Panc1 (cell line): ENCODE measurements at regions not wholly inside any gene's neighbourhood (a gene's known extent, or its start where the extent isn't known, plus 50 kb on each side); places are given as distances from the start of the nearest gene placed in this dataset.
"Not testable (repeated sequence)": the region's sequence is repeated elsewhere in the genome, so short reads cannot be mapped to it uniquely, and the experiment has no call there.

Source experiments
- ATAC-seq: fragments of 200-7000 bp; cut with Tn5 transposase; 2 replicates; pipeline ENCODE4 v1.9.1; 2020; ENCODE audit warnings: mild to moderate bottlenecking, moderate library complexity
- BruUV-seq: library from RNA; stranded (reverse); fragments of 400-500 nt; replicated peaks from 2 replicates; lab custom pipeline; 2021; lab: Mats Ljungman, UMichigan
- CTCF ChIA-PET: fragments of 300-600 bp; sonication (Branson Sonifier 250); formaldehyde crosslinking; loops from one replicate; lab custom pipeline; 2022; ENCODE audit warnings: antibody characterized with exemption; lab: Charles Lee
- POLR2A ChIA-PET: fragments of 300-600 bp; sonication (Branson Sonifier 250); formaldehyde crosslinking; loops from one replicate; lab custom pipeline; 2022; ENCODE audit warnings: antibody characterized with exemption; lab: Charles Lee
- DNase-seq: peaks from one replicate; pipeline ENCODE4 v3.0.0-alpha.2; 2010; ENCODE audit warnings: low read depth, low spot score
- H3K27ac ChIP-seq: 2 replicates; pipeline ENCODE4 v1.5.1; 2011; ENCODE audit warnings: mild to moderate bottlenecking, low read length, inconsistent platforms
- H3K27me3 ChIP-seq: fragments of 200-500 bp; sonication (Bioruptor generic); 2 replicates; pipeline ENCODE4 v1.6.0; 2014; ENCODE audit warnings: low read length, inconsistent platforms; ENCODE audit not compliant: control insufficient read depth, insufficient read depth
- H3K36me3 ChIP-seq: fragments of 200-500 bp; sonication (Bioruptor generic); 2 replicates; pipeline ENCODE4 v1.5.1; 2014; ENCODE audit warnings: inconsistent platforms, mild to moderate bottlenecking, low read length, moderate library complexity; ENCODE audit not compliant: control insufficient read depth, insufficient read depth
- H3K4me1 ChIP-seq: 2 replicates; pipeline ENCODE4 v1.5.1; 2011; ENCODE audit warnings: inconsistent platforms, mild to moderate bottlenecking, low read length, moderate library complexity; ENCODE audit not compliant: control insufficient read depth, insufficient read depth
- H3K4me3 ChIP-seq, 2 experiments: 2 replicates each; pipeline ENCODE4 v1.5.1; 2011 to 2012; ENCODE audit warnings: low read depth in 2 of 2, low read length in 2 of 2, mild to moderate bottlenecking in 2 of 2, inconsistent platforms in 1 of 2, moderate library complexity in 1 of 2
- H3K9me3 ChIP-seq: fragments of 200-500 bp; sonication (Bioruptor generic); 2 replicates; pipeline ENCODE4 v1.5.1; 2014; ENCODE audit warnings: low read depth, mild to moderate bottlenecking, inconsistent platforms, low read length, moderate library complexity; ENCODE audit not compliant: control insufficient read depth, insufficient read depth
- POLR2AphosphoS5 ChIP-seq: IDR thresholded peaks from 2 replicates; pipeline ENCODE4 v1.6.1; 2012; ENCODE audit warnings: mild to moderate bottlenecking, low read depth, low read length, moderate library complexity
- SIN3A ChIP-seq: IDR thresholded peaks from 2 replicates; pipeline ENCODE4 v1.6.1; 2012; ENCODE audit warnings: low read depth, mild to moderate bottlenecking, low read length, moderate library complexity, borderline replicate concordance; ENCODE audit not compliant: insufficient read depth
- TCF7L2 ChIP-seq: IDR thresholded peaks from 2 replicates; pipeline ENCODE4 v1.6.1; 2011; ENCODE audit warnings: mild to moderate bottlenecking, low read depth, low read length, inconsistent platforms
- in situ Hi-C: cut with HindIII; loops from 2 replicates; pipeline ENCODE4 v1.10.0; 2016; ENCODE audit warnings: low sequenced_read_pairs, low pct_unique_long_range_greater_than_20kb
- intact Hi-C: fragments of 100-400 bp; cut with micrococcal nuclease; formaldehyde crosslinking; loops from one replicate; pipeline ENCODE4 v1.10.0; 2022; ENCODE audit not compliant: unreplicated experiment
- TF ChIP-seq, protein P1 (sequence below): fragments of 450-650 bp; IDR thresholded peaks from 2 replicates; pipeline ENCODE4 v1.5.1; 2017; ENCODE audit warnings: mild to moderate bottlenecking
- TF ChIP-seq, protein P2 (sequence below), 2 experiments: IDR thresholded peaks; 2 replicates each; pipeline ENCODE4 v1.6.1; 2011 to 2012; ENCODE audit warnings: low read depth in 2 of 2, control low read depth in 1 of 2, low read length in 1 of 2, mild to moderate bottlenecking in 1 of 2, moderate library complexity in 1 of 2; ENCODE audit not compliant: insufficient read depth in 1 of 2

DNA sequence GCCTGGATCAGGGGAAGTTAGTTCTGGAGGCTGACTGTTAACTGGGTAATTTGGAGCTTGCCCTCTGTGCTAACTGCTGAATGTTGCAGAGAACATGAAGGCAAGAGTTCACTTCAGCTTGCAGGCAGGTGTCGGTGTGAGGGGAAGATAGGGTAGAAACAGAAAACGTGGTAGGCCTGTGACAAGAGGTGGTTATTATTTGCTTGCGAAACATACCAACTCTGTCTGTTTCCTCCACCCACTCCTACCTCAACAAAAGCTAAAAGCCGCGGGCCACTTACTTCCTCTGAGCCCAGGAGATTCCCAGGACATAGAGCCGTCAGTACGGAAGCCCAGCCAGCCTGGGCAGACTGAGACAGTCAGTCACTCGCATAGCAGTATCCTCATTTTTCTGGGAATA lies 119.2 kb upstream of the ABCC4 start:
- TF ChIP-seq TCF7L2 (no peak), SIN3A (no peak), POLR2AphosphoS5 (no peak)
- TF ChIP-seq, protein P1, sequence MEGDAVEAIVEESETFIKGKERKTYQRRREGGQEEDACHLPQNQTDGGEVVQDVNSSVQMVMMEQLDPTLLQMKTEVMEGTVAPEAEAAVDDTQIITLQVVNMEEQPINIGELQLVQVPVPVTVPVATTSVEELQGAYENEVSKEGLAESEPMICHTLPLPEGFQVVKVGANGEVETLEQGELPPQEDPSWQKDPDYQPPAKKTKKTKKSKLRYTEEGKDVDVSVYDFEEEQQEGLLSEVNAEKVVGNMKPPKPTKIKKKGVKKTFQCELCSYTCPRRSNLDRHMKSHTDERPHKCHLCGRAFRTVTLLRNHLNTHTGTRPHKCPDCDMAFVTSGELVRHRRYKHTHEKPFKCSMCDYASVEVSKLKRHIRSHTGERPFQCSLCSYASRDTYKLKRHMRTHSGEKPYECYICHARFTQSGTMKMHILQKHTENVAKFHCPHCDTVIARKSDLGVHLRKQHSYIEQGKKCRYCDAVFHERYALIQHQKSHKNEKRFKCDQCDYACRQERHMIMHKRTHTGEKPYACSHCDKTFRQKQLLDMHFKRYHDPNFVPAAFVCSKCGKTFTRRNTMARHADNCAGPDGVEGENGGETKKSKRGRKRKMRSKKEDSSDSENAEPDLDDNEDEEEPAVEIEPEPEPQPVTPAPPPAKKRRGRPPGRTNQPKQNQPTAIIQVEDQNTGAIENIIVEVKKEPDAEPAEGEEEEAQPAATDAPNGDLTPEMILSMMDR, result no peak
- TF ChIP-seq, protein P2, sequence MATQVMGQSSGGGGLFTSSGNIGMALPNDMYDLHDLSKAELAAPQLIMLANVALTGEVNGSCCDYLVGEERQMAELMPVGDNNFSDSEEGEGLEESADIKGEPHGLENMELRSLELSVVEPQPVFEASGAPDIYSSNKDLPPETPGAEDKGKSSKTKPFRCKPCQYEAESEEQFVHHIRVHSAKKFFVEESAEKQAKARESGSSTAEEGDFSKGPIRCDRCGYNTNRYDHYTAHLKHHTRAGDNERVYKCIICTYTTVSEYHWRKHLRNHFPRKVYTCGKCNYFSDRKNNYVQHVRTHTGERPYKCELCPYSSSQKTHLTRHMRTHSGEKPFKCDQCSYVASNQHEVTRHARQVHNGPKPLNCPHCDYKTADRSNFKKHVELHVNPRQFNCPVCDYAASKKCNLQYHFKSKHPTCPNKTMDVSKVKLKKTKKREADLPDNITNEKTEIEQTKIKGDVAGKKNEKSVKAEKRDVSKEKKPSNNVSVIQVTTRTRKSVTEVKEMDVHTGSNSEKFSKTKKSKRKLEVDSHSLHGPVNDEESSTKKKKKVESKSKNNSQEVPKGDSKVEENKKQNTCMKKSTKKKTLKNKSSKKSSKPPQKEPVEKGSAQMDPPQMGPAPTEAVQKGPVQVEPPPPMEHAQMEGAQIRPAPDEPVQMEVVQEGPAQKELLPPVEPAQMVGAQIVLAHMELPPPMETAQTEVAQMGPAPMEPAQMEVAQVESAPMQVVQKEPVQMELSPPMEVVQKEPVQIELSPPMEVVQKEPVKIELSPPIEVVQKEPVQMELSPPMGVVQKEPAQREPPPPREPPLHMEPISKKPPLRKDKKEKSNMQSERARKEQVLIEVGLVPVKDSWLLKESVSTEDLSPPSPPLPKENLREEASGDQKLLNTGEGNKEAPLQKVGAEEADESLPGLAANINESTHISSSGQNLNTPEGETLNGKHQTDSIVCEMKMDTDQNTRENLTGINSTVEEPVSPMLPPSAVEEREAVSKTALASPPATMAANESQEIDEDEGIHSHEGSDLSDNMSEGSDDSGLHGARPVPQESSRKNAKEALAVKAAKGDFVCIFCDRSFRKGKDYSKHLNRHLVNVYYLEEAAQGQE (IDR thresholded peaks at IDR 0.05; ENCODE audit: insufficient read depth in 1 of 2, low read depth in 2 of 2, low read length in 1 of 2), result no peak
- ATAC-seq (no peak), DNase-seq (no peak)
- Histone ChIP-seq H3K36me3 (no peaks in the 10 kb centered on the region), H3K27ac (no peak overlapping the region), H3K4me1 (no peaks in the 10 kb centered on the region), H3K4me3 (no peak overlapping the region), H3K9me3 (no peaks in the 10 kb centered on the region), H3K27me3 (no peaks in the 10 kb centered on the region)
- CTCF ChIA-PET, result no interaction called here
- no TSS peak for BruUV-seq
- intact Hi-C loops, result no loop called here
- POLR2A ChIA-PET, result no interaction called here
- in situ Hi-C loops, result no loop called here

DNA sequence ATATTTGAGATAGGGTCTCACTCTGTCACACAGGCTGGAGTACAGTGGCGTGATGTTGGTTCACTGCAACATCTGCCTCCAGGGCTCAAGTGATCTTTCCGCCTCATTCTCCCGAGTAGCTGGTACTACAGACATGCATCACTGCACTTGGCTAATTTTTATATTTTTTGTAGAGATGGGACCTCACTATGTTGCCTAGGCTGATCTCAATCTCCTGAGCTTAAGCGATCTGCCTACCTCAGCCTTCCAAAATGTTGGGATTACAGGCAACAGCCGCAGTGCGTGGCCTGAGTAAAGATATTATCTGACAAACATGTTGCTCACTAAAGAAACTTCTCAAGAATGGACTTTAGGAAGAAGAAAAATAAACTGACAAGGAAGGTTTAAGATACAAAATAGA lies 125.4 kb upstream of the ABCC4 start:
- ChIA-PET POLR2A (interaction anchor here (0.6 kb wide), 1 partner anchor 21 kb away, joined by 5 read pairs; no protein-coding TSS in a partner anchor), CTCF (no interaction called here)
- no TSS peak for BruUV-seq
- H3K27me3 ChIP-seq, result no peaks in the 10 kb centered on the region
- H3K27ac ChIP-seq, result no peak overlapping the region
- no peaks in the 10 kb centered on the region for H3K9me3 ChIP-seq
- DNase-seq (no peak), ATAC-seq (no peak)
- in situ Hi-C loops, result no loop called here
- no peaks in the 10 kb centered on the region for H3K36me3 ChIP-seq
- no peak overlapping the region for H3K4me3 ChIP-seq
- H3K4me1 ChIP-seq, result no peaks in the 10 kb centered on the region
- intact Hi-C loops, result no loop called here
- TF ChIP-seq POLR2AphosphoS5, result no peak
- TF ChIP-seq, protein P1, result no peak
- no peak for TF ChIP-seq SIN3A
- no peak for TF ChIP-seq TCF7L2
- TF ChIP-seq, protein P2 (IDR thresholded peaks at IDR 0.05; ENCODE audit: insufficient read depth in 1 of 2, low read depth in 2 of 2, low read length in 1 of 2), result no peak

DNA sequence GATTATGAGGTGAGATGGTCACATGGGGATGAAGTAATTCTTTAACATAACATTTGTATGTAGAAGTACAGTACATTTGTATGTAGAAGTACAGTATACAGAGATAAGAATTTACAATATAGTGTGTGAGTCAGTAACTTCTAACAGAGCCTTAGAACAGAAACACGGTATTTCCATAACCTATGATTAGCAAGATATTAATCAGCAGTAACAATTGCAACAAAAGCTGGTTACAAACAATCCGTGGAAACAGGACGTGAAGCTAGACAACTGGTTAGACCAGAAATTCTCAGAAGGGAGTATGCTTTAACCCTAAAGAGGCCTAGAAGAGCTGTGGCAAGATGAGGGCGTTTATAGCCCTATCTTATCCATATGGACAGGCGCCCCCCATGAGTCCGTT lies 122.0 kb upstream of the CLDN10 start:
- ATAC-seq, in situ Hi-C loops, POLR2A ChIA-PET, intact Hi-C loops, CTCF ChIA-PET, DNase-seq, H3K36me3 ChIP-seq, BruUV-seq, H3K4me1 ChIP-seq, H3K9me3 ChIP-seq, H3K27ac ChIP-seq, H3K27me3 ChIP-seq, H3K4me3 ChIP-seq: not testable (repeated sequence)
